ENCODE measurements at regions not wholly inside any gene's neighbourhood (a gene's known extent, or its start where the extent isn't known, plus 50 kb on each side); places are given as distances from the start of the nearest gene placed in this dataset.

DNA sequence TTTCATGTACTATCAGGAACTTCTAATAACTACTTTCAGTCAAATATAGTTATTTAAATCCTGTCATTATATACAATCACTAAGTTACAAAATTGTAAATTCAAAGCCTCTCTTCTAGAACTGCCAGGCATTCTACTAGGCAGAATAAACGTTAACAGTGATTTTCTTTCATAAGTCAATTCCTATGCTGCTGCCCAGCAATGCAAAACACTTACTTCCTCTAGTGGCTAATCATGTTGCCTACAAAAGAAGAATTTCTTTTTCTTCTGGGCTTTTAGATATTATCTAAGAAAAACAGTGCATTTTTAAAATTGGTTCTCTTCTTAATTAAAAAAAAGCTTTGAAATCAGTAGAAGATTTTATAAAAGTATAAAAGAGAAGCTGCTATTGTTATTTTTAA lies 509.8 kb upstream of the ADAMTS5 start:
- Histone ChIP-seq H3K4me1 (ENCODE audit: control insufficient read depth in 3 of 3, insufficient read depth in 3 of 3, low read length in 3 of 3) (no peaks in the 10 kb centered on the region), H3K9ac (ENCODE audit: low read depth in 1 of 3, low read length in 3 of 3) (no peak overlapping the region), H3K27me3 (ENCODE audit: control insufficient read depth in 3 of 3, insufficient read depth in 3 of 3, low read length in 3 of 3) (no peaks in the 10 kb centered on the region), H3K9me3 (ENCODE audit: control insufficient read depth in 3 of 3, low read length in 3 of 3) (no peaks in the 10 kb centered on the region), H3K4me3 (ENCODE audit: low read length in 3 of 3) (no peak overlapping the region), H3K36me3 (ENCODE audit: control insufficient read depth in 3 of 3, insufficient read depth in 3 of 3, low read length in 3 of 3) (no peaks in the 10 kb centered on the region), H3K27ac (ENCODE audit: low read depth, low read length) (no peak overlapping the region)

GRCh38 chr21:27475363-27475955 lies 508.6 kb upstream of the ADAMTS5 start:
- H3K9ac ChIP-seq (ENCODE audit: low read depth in 1 of 3, low read length in 3 of 3), result no peak overlapping the region
- H3K4me3 ChIP-seq (ENCODE audit: low read length in 3 of 3), result no peak overlapping the region
- no peak overlapping the region for H3K27ac ChIP-seq (ENCODE audit: low read depth, low read length)
- no peaks in the 10 kb centered on the region for H3K9me3 ChIP-seq (ENCODE audit: control insufficient read depth in 3 of 3, low read length in 3 of 3)
- H3K36me3 ChIP-seq (ENCODE audit: control insufficient read depth in 3 of 3, insufficient read depth in 3 of 3, low read length in 3 of 3), result no peaks in the 10 kb centered on the region
- H3K4me1 ChIP-seq (ENCODE audit: control insufficient read depth in 3 of 3, insufficient read depth in 3 of 3, low read length in 3 of 3), result no peaks in the 10 kb centered on the region
- no peaks in the 10 kb centered on the region for H3K27me3 ChIP-seq (ENCODE audit: control insufficient read depth in 3 of 3, insufficient read depth in 3 of 3, low read length in 3 of 3)

DNA sequence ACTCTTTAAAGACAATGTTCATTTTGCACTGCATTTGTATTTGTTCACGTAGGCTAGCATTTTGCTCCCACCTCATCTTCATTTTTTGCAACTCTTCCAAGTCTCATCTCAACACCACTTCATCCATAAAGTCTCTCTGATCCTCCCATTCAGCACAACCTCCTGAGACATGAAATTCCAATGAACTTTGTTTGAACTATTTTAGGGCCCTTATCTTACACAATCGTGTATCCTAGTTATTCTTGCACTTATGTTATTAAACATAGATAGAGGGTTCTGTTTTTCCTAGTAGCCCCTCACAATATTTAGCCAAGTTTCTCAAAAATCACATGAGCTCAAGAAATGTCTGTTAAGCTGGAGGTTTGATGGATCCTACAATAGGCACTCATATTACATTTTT lies 500.5 kb upstream of the ADAMTS5 start:
- Histone ChIP-seq H3K9ac (ENCODE audit: low read depth in 1 of 3, low read length in 3 of 3) (no peak overlapping the region), H3K27me3 (ENCODE audit: control insufficient read depth in 3 of 3, insufficient read depth in 3 of 3, low read length in 3 of 3) (no peaks in the 10 kb centered on the region), H3K36me3 (ENCODE audit: control insufficient read depth in 3 of 3, insufficient read depth in 3 of 3, low read length in 3 of 3) (no peaks in the 10 kb centered on the region), H3K27ac (ENCODE audit: low read depth, low read length) (no peak overlapping the region), H3K4me1 (ENCODE audit: control insufficient read depth in 3 of 3, insufficient read depth in 3 of 3, low read length in 3 of 3) (no peaks in the 10 kb centered on the region), H3K9me3 (ENCODE audit: control insufficient read depth in 3 of 3, low read length in 3 of 3) (no peaks in the 10 kb centered on the region), H3K4me3 (ENCODE audit: low read length in 3 of 3) (no peak overlapping the region)

DNA sequence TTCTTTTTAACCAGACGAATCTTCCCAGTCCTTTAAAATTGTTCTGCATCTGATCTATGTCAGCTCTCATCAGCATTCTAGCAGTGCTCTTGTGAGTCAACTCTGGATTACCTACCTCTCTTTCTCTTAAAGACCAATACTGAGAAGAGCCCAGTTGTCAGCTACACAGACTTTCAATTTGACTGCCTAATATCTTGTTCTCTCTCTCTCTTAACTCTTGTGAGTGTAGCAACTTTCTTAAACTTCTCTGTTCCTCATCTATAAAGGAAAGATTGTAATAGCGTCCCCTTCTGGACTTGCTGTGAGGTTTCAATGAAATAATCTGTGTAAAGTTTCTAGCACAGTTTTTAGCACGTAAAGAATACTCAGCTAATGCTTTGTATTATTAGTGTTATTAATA lies 499.3 kb upstream of the ADAMTS5 start:
- no peak overlapping the region for H3K4me3 ChIP-seq (ENCODE audit: low read length in 3 of 3)
- H3K9ac ChIP-seq (ENCODE audit: low read depth in 1 of 3, low read length in 3 of 3), result no peak overlapping the region
- no peaks in the 10 kb centered on the region for H3K4me1 ChIP-seq (ENCODE audit: control insufficient read depth in 3 of 3, insufficient read depth in 3 of 3, low read length in 3 of 3)
- H3K27me3 ChIP-seq (ENCODE audit: control insufficient read depth in 3 of 3, insufficient read depth in 3 of 3, low read length in 3 of 3), result no peaks in the 10 kb centered on the region
- no peaks in the 10 kb centered on the region for H3K9me3 ChIP-seq (ENCODE audit: control insufficient read depth in 3 of 3, low read length in 3 of 3)
- no peaks in the 10 kb centered on the region for H3K36me3 ChIP-seq (ENCODE audit: control insufficient read depth in 3 of 3, insufficient read depth in 3 of 3, low read length in 3 of 3)
- H3K27ac ChIP-seq (ENCODE audit: low read depth, low read length), result no peak overlapping the region

DNA sequence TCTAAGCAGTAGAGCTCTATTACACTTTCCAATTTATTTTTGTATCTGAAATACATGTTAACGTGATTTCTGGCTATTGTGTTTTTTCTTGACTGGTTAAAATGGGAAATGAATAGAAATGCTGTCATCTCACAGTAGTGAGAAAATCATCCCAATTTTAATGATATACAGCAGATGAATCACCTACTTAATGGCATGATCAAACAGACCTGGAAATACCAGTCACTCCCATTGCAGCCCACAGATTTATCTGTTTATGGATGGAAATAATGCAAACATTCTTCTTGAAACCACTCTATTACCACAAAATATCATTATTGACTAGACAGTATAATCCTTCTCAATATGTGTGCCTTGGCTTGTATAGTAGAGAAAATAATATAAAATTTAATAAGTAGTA lies 497.8 kb upstream of the ADAMTS5 start:
- Histone ChIP-seq H3K4me1 (ENCODE audit: control insufficient read depth in 3 of 3, insufficient read depth in 3 of 3, low read length in 3 of 3) (no peaks in the 10 kb centered on the region), H3K9me3 (ENCODE audit: control insufficient read depth in 3 of 3, low read length in 3 of 3) (no peaks in the 10 kb centered on the region), H3K36me3 (ENCODE audit: control insufficient read depth in 3 of 3, insufficient read depth in 3 of 3, low read length in 3 of 3) (no peaks in the 10 kb centered on the region), H3K27me3 (ENCODE audit: control insufficient read depth in 3 of 3, insufficient read depth in 3 of 3, low read length in 3 of 3) (no peaks in the 10 kb centered on the region), H3K9ac (ENCODE audit: low read depth in 1 of 3, low read length in 3 of 3) (no peak overlapping the region), H3K27ac (ENCODE audit: low read depth, low read length) (no peak overlapping the region), H3K4me3 (ENCODE audit: low read length in 3 of 3) (no peak overlapping the region)

- no peak overlapping the region for H3K9ac ChIP-seq (ENCODE audit: low read depth in 1 of 3, low read length in 3 of 3)
- no peak overlapping the region for H3K4me3 ChIP-seq (ENCODE audit: low read length in 3 of 3)
- H3K36me3 ChIP-seq (ENCODE audit: control insufficient read depth in 3 of 3, insufficient read depth in 3 of 3, low read length in 3 of 3), result no peaks in the 10 kb centered on the region
- no peak overlapping the region for H3K27ac ChIP-seq (ENCODE audit: low read depth, low read length)
- no peaks in the 10 kb centered on the region for H3K4me1 ChIP-seq (ENCODE audit: control insufficient read depth in 3 of 3, insufficient read depth in 3 of 3, low read length in 3 of 3)
- H3K9me3 ChIP-seq (ENCODE audit: control insufficient read depth in 3 of 3, low read length in 3 of 3), result no peaks in the 10 kb centered on the region
- H3K27me3 ChIP-seq (ENCODE audit: control insufficient read depth in 3 of 3, insufficient read depth in 3 of 3, low read length in 3 of 3), result no peaks in the 10 kb centered on the region
These were observed 495.8 kb upstream of the ADAMTS5 start for GRCh38 chr21:27462726-27463125.

- no peak overlapping the region for H3K4me3 ChIP-seq (ENCODE audit: low read length in 3 of 3)
- H3K27ac ChIP-seq (ENCODE audit: low read depth, low read length), result no peak overlapping the region
- no peaks in the 10 kb centered on the region for H3K4me1 ChIP-seq (ENCODE audit: control insufficient read depth in 3 of 3, insufficient read depth in 3 of 3, low read length in 3 of 3)
- no peak overlapping the region for H3K9ac ChIP-seq (ENCODE audit: low read depth in 1 of 3, low read length in 3 of 3)
- no peaks in the 10 kb centered on the region for H3K27me3 ChIP-seq (ENCODE audit: control insufficient read depth in 3 of 3, insufficient read depth in 3 of 3, low read length in 3 of 3)
- no peaks in the 10 kb centered on the region for H3K36me3 ChIP-seq (ENCODE audit: control insufficient read depth in 3 of 3, insufficient read depth in 3 of 3, low read length in 3 of 3)
- no peaks in the 10 kb centered on the region for H3K9me3 ChIP-seq (ENCODE audit: control insufficient read depth in 3 of 3, low read length in 3 of 3)
These were observed 487.3 kb upstream of the ADAMTS5 start for GRCh38 chr21:27454234-27454633.

DNA sequence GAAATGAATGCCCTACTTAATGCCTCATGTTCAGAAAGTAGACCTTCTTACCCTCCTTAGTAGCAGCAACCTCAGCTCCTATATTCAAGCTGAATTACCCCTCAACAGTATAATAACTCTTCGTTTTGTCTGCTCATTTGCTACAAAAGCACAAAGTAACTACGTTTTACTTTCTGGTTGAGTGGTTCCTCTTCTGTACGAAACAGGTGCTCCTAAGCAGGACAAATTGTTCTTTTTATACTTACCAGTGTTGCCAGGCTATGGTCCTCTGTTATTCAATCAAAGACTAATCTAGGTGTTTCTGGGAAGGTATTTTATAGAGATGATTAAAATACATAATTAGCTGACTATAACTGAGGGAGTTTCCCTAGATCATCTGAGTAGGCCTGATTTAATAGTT lies 484.2 kb upstream of the ADAMTS5 start:
- no peaks in the 10 kb centered on the region for H3K4me1 ChIP-seq (ENCODE audit: control insufficient read depth in 3 of 3, insufficient read depth in 3 of 3, low read length in 3 of 3)
- no peaks in the 10 kb centered on the region for H3K36me3 ChIP-seq (ENCODE audit: control insufficient read depth in 3 of 3, insufficient read depth in 3 of 3, low read length in 3 of 3)
- H3K9ac ChIP-seq (ENCODE audit: low read depth in 1 of 3, low read length in 3 of 3), result no peak overlapping the region
- no peaks in the 10 kb centered on the region for H3K27me3 ChIP-seq (ENCODE audit: control insufficient read depth in 3 of 3, insufficient read depth in 3 of 3, low read length in 3 of 3)
- H3K9me3 ChIP-seq (ENCODE audit: control insufficient read depth in 3 of 3, low read length in 3 of 3), result no peaks in the 10 kb centered on the region
- H3K27ac ChIP-seq (ENCODE audit: low read depth, low read length), result no peak overlapping the region
- H3K4me3 ChIP-seq (ENCODE audit: low read length in 3 of 3), result no peak overlapping the region

DNA sequence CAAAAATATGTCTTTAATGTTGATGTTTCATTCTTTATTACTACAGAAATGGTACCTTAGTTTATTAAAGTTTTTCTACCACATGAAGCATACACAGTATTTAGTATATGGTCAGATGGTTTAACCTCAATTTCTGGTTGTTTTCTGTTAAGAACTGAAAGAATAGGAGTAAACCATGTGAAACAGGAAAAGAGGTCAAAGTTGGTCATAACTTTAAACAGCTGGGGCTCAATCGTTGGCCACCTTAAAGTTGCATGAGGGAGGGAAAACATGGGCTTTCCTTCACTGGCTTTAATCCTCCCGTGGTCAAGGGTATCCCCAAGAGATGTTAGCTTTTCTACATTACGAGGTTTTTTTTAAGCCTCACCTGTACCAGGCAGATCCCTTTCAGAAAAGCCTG lies 483.3 kb upstream of the ADAMTS5 start:
- Histone ChIP-seq H3K4me1 (ENCODE audit: control insufficient read depth in 3 of 3, insufficient read depth in 3 of 3, low read length in 3 of 3) (no peaks in the 10 kb centered on the region), H3K4me3 (ENCODE audit: low read length in 3 of 3) (no peak overlapping the region), H3K27me3 (ENCODE audit: control insufficient read depth in 3 of 3, insufficient read depth in 3 of 3, low read length in 3 of 3) (no peaks in the 10 kb centered on the region), H3K36me3 (ENCODE audit: control insufficient read depth in 3 of 3, insufficient read depth in 3 of 3, low read length in 3 of 3) (no peaks in the 10 kb centered on the region), H3K27ac (ENCODE audit: low read depth, low read length) (no peak overlapping the region), H3K9me3 (ENCODE audit: control insufficient read depth in 3 of 3, low read length in 3 of 3) (no peaks in the 10 kb centered on the region), H3K9ac (ENCODE audit: low read depth in 1 of 3, low read length in 3 of 3) (no peak overlapping the region)

DNA sequence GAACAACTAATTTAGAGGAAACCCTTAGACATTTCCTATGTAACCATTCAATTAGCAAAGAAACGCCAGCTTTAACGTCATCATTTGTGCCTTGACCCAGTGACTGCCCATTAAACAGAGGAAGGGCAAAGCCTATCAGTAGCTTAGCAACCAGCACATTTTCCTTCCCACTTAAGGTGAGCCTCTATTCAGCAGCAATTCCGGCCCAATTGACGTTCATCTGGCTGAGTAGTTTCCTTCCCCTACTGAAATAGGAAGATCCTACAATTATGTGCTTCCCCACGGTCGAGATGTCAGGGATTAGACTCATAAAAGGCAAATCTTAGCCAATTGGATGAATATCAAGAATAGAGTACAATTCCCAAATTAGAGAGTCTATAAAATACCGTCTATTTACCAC lies 482.1 kb upstream of the ADAMTS5 start:
- Histone ChIP-seq H3K27ac (ENCODE audit: low read depth, low read length) (no peak overlapping the region), H3K4me3 (ENCODE audit: low read length in 3 of 3) (no peak overlapping the region), H3K36me3 (ENCODE audit: control insufficient read depth in 3 of 3, insufficient read depth in 3 of 3, low read length in 3 of 3) (no peaks in the 10 kb centered on the region), H3K27me3 (ENCODE audit: control insufficient read depth in 3 of 3, insufficient read depth in 3 of 3, low read length in 3 of 3) (no peaks in the 10 kb centered on the region), H3K9ac (ENCODE audit: low read depth in 1 of 3, low read length in 3 of 3) (no peak overlapping the region), H3K4me1 (ENCODE audit: control insufficient read depth in 3 of 3, insufficient read depth in 3 of 3, low read length in 3 of 3) (no peaks in the 10 kb centered on the region), H3K9me3 (ENCODE audit: control insufficient read depth in 3 of 3, low read length in 3 of 3) (no peaks in the 10 kb centered on the region)

- peak overlapping the region; percentile 16 for H3K27ac ChIP-seq (ENCODE audit: low read depth, low read length)
- no peaks in the 10 kb centered on the region for H3K36me3 ChIP-seq (ENCODE audit: control insufficient read depth in 3 of 3, insufficient read depth in 3 of 3, low read length in 3 of 3)
- no peak overlapping the region for H3K4me3 ChIP-seq (ENCODE audit: low read length in 3 of 3)
- no peaks in the 10 kb centered on the region for H3K27me3 ChIP-seq (ENCODE audit: control insufficient read depth in 3 of 3, insufficient read depth in 3 of 3, low read length in 3 of 3)
- H3K4me1 ChIP-seq (ENCODE audit: control insufficient read depth in 3 of 3, insufficient read depth in 3 of 3, low read length in 3 of 3), result no peaks in the 10 kb centered on the region
- no peak overlapping the region for H3K9ac ChIP-seq (ENCODE audit: low read depth in 1 of 3, low read length in 3 of 3)
- no peaks in the 10 kb centered on the region for H3K9me3 ChIP-seq (ENCODE audit: control insufficient read depth in 3 of 3, low read length in 3 of 3)
These were observed 481.0 kb upstream of the ADAMTS5 start for GRCh38 chr21:27447843-27448242.

Measured in skeletal muscle tissue (tissue), 3 donors.